T-helper 1 cell treated with Interleukin-12 subunit alpha and Interleukin-12 subunit beta and Interleukin-4 antibody, amounts not matched to agents 30 μg/mL and 1 μg/mL, for 36 hours (primary cell): ENCODE measurements at regions not wholly inside any gene's neighbourhood (a gene's known extent, or its start where the extent isn't known, plus 50 kb on each side); places are given as distances from the start of the nearest gene placed in this dataset.

Source experiments
- H3K27ac Mint-ChIP-seq: one replicate; pipeline ENCODE4 v1.8.0; 2021; ENCODE audit warnings: mild to moderate bottlenecking, mixed read lengths
- H3K27me3 Mint-ChIP-seq: one replicate; pipeline ENCODE4 v1.8.0; 2021; ENCODE audit warnings: low read depth, mixed read lengths
- H3K36me3 Mint-ChIP-seq: one replicate; pipeline ENCODE4 v1.8.0; 2021; ENCODE audit warnings: low read depth, mixed read lengths
- H3K4me1 Mint-ChIP-seq: one replicate; pipeline ENCODE4 v1.8.0; 2021; ENCODE audit warnings: low read depth, mixed read lengths
- H3K4me3 Mint-ChIP-seq: one replicate; pipeline ENCODE4 v1.8.0; 2021; ENCODE audit warnings: mild to moderate bottlenecking, moderate library complexity, mixed read lengths
- H3K9me3 Mint-ChIP-seq: one replicate; pipeline ENCODE4 v1.8.0; 2021; ENCODE audit warnings: mixed read lengths

DNA sequence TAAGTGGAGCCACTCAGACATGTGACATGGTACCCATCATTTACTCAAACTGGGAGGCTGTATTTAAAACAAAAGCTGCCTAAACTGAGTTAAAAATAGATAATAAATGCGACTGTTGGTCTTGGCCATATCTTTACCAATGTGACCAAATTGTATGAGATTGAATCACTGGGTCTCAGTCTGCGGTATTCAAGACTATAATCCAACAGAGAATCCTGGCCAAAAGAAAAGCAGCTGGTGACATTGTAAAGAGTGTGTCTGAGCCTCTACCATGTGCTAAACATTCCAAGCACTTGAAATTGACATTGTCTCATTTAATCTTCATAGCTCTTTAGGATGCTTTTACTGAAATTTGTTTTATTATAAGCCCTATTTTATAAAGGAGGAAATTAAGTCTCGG is 282.6 kb downstream of the ZNF608 start:
- no peaks in the 10 kb centered on the region for H3K4me1 Mint-ChIP-seq
- H3K4me3 Mint-ChIP-seq, result no peak overlapping the region
- no peaks in the 10 kb centered on the region for H3K36me3 Mint-ChIP-seq
- no peak overlapping the region for H3K27ac Mint-ChIP-seq
- peaks cover 8% of the 10 kb centered on the region for H3K9me3 Mint-ChIP-seq
- no peaks in the 10 kb centered on the region for H3K27me3 Mint-ChIP-seq

DNA sequence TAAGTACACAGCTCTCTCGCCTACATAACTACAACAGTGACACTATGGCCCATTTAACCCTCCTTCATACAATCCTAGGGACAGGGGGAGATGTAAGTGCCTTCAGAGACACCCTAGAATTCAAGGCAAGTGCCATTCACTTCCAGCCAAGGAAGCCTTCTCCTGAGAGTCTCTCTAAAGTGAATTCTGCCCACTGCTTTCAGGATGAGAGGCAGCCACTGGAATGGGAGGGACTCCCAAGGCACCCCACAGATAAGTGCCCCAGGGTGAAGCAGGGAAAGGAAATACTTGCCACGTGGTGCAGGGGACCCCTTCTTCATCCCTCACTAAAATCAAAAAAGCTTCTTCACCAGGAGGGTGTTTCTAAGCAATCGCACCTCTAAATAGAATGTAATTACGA is 283.7 kb downstream of the ZNF608 start:
- Mint-ChIP-seq H3K36me3 (no peaks in the 10 kb centered on the region), H3K4me3 (no peak overlapping the region), H3K4me1 (no peaks in the 10 kb centered on the region), H3K27me3 (no peaks in the 10 kb centered on the region), H3K27ac (no peak overlapping the region), H3K9me3 (peaks cover 8% of the 10 kb centered on the region)

DNA sequence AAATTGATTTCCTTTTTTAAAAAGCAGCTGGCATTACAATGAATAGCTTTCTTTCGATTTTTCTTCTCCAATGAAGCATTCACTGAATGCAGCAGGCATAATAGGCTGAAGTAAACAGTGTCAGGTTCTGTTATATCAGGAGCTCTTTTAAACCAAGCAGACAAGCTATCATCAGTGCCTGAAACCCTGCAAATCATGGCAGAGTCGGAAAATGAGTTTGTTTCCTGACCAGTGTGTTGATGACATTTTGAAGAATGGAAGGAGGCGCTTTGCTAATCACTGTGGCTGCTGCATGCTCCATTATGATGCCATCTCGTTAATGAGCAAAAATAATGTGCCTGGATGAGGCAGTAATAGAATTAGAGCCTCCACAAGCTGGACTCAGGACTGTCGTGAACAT is 284.5 kb downstream of the ZNF608 start:
- no peaks in the 10 kb centered on the region for H3K36me3 Mint-ChIP-seq
- H3K27me3 Mint-ChIP-seq, result no peaks in the 10 kb centered on the region
- no peaks in the 10 kb centered on the region for H3K4me1 Mint-ChIP-seq
- H3K9me3 Mint-ChIP-seq, result peaks cover 8% of the 10 kb centered on the region
- H3K27ac Mint-ChIP-seq, result no peak overlapping the region
- H3K4me3 Mint-ChIP-seq, result no peak overlapping the region

DNA sequence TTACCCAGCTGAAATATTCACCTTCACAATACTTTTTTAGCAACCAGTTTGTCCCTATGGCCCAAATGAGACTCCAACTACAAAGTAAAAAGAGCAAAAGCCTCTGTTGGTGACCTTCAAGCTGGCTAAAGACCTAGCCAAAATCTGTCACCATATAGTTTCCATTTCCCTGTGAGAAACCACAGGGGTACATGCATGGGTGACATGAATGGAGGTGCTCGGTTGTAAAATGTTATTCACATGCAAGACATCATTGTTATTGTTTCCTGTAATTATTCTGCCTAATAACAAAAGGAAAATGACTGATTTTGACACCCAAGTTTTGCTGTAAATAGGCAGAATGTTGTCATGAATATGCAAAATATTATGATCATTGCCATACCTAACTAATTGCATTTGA is 285.3 kb downstream of the ZNF608 start:
- H3K4me3 Mint-ChIP-seq, result no peak overlapping the region
- peaks cover 8% of the 10 kb centered on the region for H3K9me3 Mint-ChIP-seq
- no peaks in the 10 kb centered on the region for H3K36me3 Mint-ChIP-seq
- no peaks in the 10 kb centered on the region for H3K4me1 Mint-ChIP-seq
- H3K27ac Mint-ChIP-seq, result no peak overlapping the region
- H3K27me3 Mint-ChIP-seq, result no peaks in the 10 kb centered on the region

DNA sequence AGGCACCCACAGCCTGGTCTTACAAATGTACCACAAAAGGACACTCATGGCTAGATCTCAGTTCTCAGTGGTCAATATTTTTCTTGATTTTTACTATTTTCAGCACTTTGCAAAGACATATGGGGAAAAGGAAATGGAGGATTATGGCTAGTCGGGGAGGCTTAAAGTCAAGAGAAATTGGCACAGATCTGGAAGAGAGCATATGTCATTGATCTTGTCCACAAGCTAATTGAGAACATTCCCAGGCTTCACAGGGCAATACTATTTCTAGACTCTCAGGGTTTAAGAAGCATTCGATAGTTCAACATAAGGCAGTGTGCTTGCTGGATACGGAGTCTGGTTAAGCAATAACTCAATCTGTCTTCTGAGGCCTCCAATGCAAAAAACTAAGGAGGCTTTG is 285.8 kb downstream of the ZNF608 start:
- no peaks in the 10 kb centered on the region for H3K4me1 Mint-ChIP-seq

DNA sequence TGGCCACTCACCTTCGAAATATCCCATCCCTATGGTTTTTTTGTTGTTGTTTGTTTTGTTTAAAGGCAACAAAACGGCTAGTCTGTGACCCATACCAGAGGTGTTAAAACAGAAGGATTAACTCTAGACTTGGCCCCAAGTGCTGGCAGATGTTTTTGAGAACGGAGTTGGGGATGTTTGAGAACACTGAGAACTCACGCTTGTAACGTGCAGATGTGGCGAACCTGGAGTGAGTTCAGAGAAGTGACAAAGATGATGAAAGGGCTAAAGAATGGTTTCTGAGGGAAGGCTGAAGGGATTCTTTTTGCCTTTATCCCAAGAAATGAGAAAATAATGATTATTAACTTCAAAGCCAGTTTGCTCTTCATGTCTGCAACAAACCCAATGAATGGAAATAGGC is 286.5 kb downstream of the ZNF608 start:
- no peak overlapping the region for H3K27ac Mint-ChIP-seq
- no peak overlapping the region for H3K4me3 Mint-ChIP-seq
- peaks cover 8% of the 10 kb centered on the region for H3K9me3 Mint-ChIP-seq
- no peaks in the 10 kb centered on the region for H3K27me3 Mint-ChIP-seq
- no peaks in the 10 kb centered on the region for H3K4me1 Mint-ChIP-seq
- no peaks in the 10 kb centered on the region for H3K36me3 Mint-ChIP-seq

More for the DNA sequence above, 285.8 kb downstream of the ZNF608 start:
- no peaks in the 10 kb centered on the region for H3K27me3 Mint-ChIP-seq
- H3K27ac Mint-ChIP-seq, result no peak overlapping the region
- H3K4me3 Mint-ChIP-seq, result no peak overlapping the region
- H3K9me3 Mint-ChIP-seq, result peaks cover 8% of the 10 kb centered on the region
- H3K36me3 Mint-ChIP-seq, result no peaks in the 10 kb centered on the region

DNA sequence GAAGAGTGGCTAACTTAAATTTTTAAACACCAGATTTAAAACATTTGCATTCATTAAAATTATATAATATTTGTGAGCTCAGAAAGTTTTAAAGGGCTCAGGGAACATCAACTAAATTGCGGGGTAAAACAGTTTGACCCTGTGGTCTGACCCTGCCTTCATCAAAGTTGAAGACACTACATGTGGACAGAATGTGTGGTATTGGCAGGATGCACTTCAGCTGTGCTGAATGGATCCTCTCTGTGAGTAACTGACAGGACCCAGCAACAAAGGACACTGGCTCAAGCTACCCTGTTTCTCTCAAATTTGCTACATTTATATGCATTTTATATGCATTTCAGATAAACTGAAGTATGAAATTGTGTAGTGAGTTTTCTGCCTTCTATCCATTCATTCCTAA is 288.5 kb downstream of the ZNF608 start:
- H3K4me3 Mint-ChIP-seq, result no peak overlapping the region
- H3K9me3 Mint-ChIP-seq, result peaks cover 8% of the 10 kb centered on the region
- no peaks in the 10 kb centered on the region for H3K36me3 Mint-ChIP-seq

DNA sequence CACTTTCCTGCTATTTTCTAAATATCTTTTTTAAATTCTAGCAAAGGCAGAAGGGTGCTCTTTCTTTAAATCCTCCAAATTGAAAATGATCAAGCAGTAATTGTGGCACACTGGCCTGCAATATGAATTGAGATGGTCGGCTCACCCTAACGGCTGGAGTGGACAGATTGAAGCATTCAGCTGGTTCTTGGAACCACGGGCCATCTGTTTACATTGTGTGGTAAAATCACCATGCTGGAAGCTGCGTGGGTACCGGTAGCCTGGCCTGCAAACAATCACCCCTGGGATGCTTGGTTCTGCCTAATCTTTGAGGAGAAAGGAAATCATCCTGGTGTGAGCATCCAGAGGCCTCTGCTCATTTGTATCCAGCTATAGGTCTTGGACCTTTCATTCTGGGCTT is 289.3 kb downstream of the ZNF608 start:
- no peak overlapping the region for H3K4me3 Mint-ChIP-seq
- peaks cover 8% of the 10 kb centered on the region for H3K9me3 Mint-ChIP-seq
- H3K27me3 Mint-ChIP-seq, result no peaks in the 10 kb centered on the region
- H3K27ac Mint-ChIP-seq, result no peak overlapping the region
- no peaks in the 10 kb centered on the region for H3K4me1 Mint-ChIP-seq
- H3K36me3 Mint-ChIP-seq, result no peaks in the 10 kb centered on the region

More for the DNA sequence above, 288.5 kb downstream of the ZNF608 start:
- H3K27me3 Mint-ChIP-seq, result no peaks in the 10 kb centered on the region
- H3K27ac Mint-ChIP-seq, result no peak overlapping the region
- no peaks in the 10 kb centered on the region for H3K4me1 Mint-ChIP-seq

DNA sequence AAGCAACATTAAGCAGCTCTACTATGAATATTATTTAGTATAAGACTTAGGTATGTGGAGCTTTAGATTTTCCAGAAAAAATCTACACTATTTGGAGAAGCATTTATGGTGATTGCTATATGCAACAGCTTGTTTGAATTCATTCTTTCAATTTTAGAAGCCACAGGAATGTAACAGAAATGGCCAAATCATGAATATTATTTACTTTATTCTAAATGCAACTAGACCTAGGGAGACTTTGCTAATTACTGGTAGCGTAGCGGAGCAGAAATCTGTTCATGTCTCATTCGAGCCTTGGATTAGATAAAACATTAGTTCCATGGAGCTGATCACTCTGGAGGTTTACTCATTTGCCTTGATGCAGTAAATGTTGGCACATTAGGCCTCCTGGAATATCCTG is 290.2 kb downstream of the ZNF608 start:
- Mint-ChIP-seq H3K4me1 (no peaks in the 10 kb centered on the region), H3K27ac (no peak overlapping the region), H3K4me3 (no peak overlapping the region), H3K27me3 (no peaks in the 10 kb centered on the region), H3K9me3 (peaks cover 8% of the 10 kb centered on the region), H3K36me3 (no peaks in the 10 kb centered on the region)

DNA sequence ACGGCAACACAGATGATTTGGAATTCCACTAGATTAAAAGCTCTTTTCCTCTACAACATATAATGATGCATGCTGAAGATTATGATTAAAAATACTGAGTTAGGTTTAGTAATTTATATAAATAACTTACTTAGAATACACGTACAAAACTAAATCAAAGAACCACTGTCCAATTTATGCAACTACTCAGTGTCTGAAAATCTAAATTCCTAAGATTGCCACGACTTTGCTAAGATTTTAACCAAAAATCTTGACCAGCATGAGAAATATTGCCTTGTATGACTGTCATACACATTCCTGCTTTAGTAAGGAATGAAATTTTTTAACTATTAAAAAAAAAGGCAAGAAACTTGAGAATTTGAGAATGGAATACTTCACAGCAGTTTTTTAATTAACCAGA is 292.4 kb downstream of the ZNF608 start:
- Mint-ChIP-seq H3K4me1 (no peaks in the 10 kb centered on the region), H3K27ac (no peak overlapping the region), H3K36me3 (no peaks in the 10 kb centered on the region), H3K4me3 (no peak overlapping the region), H3K27me3 (no peaks in the 10 kb centered on the region), H3K9me3 (no peaks in the 10 kb centered on the region)

DNA sequence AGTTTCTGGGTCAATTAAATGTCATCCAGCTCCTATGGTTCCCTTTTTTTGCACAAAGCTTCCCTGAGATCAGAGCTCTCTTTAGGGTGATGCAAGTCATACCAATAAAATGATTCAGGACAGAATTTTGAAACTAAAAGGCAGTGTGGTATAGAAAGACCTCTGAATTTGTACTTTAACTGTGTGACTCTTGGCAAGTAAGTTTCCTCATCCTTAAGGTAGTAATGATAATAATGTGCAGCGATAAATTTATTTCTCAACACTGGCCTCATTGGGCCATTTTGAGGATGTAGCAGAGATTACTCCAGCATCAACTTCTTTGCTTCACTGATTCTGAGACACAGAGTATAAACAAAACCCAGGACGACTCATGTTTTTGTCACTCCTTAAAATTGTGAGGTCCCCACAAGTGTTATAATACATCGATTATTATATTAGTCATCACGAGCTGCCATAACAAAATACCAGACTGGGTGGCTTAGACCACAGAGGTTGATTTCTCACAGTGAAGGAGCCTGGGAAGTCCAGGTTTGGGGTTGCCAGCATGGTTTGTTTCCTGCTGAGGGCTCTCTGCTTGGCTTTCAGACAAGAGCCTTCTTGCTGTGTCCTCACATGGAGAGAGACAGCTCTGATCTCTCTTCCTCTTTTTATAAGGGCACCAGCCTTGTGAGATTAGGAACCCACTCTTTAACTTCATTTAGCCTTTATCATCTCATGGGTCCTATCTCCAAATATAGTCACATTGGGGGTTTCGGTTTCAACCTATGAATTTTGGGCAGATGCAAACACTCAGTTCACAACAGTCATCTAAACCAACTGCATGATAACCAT is 293.0 kb downstream of the ZNF608 start:
- no peak overlapping the region for H3K4me3 Mint-ChIP-seq
- no peak overlapping the region for H3K27ac Mint-ChIP-seq
- no peaks in the 10 kb centered on the region for H3K9me3 Mint-ChIP-seq
- H3K36me3 Mint-ChIP-seq, result no peaks in the 10 kb centered on the region
- no peaks in the 10 kb centered on the region for H3K27me3 Mint-ChIP-seq
- H3K4me1 Mint-ChIP-seq, result no peaks in the 10 kb centered on the region

DNA sequence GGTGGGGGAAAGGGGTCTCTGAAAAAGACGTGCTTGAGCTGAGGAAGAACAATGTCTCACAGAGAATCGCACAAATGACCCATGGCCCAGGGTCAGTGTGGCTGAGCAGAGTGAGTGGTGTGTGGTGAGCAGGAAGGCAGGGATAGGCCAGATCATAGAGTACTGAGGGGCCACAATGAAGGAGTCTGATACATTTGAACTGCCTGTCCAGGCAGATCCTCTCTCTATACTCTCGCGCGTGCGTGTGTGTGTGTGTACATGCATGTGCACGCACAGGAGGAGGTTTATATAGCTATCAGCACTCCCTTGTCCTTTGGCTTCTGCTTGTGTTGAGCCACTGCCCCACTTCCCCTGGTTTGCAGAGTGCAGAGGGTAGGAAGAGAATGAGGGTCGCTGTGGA is 294.0 kb downstream of the ZNF608 start:
- Mint-ChIP-seq H3K4me1 (no peaks in the 10 kb centered on the region), H3K36me3 (no peaks in the 10 kb centered on the region), H3K27ac (no peak overlapping the region)

DNA sequence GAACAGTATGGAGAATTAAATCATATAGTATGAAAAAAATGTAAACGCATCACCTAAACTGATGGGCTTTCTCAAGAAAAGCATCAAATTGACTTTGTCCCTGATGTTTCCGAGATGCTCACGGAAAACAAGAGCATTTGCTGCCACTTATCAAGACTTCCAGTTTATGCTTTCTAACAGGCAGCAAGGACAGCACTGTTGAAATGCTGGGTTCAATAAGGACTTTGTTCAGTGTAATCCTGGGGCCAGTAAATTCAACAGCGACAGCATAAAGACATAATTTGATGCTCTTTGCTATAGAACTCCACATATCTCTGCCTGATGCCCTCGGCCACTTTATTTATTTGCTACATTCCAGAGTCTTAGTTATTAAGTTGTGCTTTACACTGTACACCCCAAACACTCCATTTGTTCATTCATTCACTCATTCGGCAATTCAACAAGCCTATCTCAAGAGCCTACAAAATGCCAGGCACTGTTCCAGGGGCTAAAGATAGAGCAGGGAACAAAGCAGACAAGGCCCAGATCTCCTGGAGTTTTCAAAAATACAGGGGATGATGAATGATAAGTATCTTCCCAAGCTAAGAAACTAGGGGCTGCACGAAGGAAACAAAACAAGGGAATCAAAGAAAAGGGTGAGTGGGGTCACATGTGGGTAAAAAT is 294.6 kb downstream of the ZNF608 start:
- H3K4me3 Mint-ChIP-seq, result no peak overlapping the region
- no peaks in the 10 kb centered on the region for H3K4me1 Mint-ChIP-seq
- H3K27me3 Mint-ChIP-seq, result no peaks in the 10 kb centered on the region
- no peak overlapping the region for H3K27ac Mint-ChIP-seq
- no peaks in the 10 kb centered on the region for H3K9me3 Mint-ChIP-seq
- no peaks in the 10 kb centered on the region for H3K36me3 Mint-ChIP-seq

More for the DNA sequence above, 294.0 kb downstream of the ZNF608 start:
- H3K9me3 Mint-ChIP-seq, result no peaks in the 10 kb centered on the region
- H3K27me3 Mint-ChIP-seq, result no peaks in the 10 kb centered on the region
- H3K4me3 Mint-ChIP-seq, result no peak overlapping the region

DNA sequence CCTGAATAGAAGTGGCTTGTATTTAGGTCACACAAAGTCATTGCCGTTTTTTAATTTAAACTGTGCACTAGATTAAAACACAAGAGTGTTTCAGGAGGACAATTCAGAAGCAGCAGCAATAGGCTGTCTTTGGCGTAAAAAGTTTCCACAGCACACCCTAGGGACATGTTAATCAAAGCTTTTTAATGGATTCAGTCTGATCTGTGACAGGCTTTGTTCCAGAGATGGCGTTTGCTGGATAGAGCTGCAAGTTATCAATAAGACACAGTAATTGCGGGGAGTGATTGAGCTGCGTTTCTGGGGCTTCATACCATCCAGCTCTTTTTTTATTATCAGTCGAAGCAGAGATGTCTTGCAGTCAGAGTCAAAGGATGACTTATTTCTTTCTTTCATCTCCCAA is 300.3 kb downstream of the ZNF608 start:
- Mint-ChIP-seq H3K27me3 (no peaks in the 10 kb centered on the region), H3K9me3 (no peaks in the 10 kb centered on the region), H3K4me1 (no peaks in the 10 kb centered on the region), H3K36me3 (no peaks in the 10 kb centered on the region), H3K27ac (no peak overlapping the region), H3K4me3 (no peak overlapping the region)

DNA sequence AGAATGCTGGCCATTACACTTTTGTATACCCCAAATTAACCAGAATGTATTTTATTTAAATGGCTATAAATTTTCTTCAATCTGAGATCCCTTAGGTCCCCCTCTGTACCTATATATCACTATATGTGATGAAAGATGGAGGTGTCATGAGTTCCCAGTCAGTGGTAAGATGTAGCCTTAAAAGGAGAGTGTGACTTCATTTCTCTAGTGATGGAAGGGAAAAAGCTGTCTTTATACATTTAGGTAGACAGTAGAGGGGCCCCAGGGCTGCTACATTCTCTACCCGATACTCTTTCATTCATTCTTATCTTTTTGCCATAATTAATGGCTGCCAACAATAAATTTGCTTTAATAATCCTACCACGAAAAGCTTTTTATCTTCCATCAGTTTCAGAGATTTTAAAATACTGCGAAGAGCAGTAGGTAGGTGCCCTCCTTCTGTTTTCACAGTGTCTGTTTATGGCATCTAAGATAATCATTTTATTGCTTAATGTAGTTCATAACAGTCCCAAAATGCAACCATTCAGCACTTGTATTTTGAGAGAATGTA is 301.3 kb downstream of the ZNF608 start:
- no peak overlapping the region for H3K27ac Mint-ChIP-seq
- no peaks in the 10 kb centered on the region for H3K4me1 Mint-ChIP-seq
- H3K36me3 Mint-ChIP-seq, result no peaks in the 10 kb centered on the region

More for the DNA sequence above, 301.3 kb downstream of the ZNF608 start:
- Mint-ChIP-seq H3K4me3 (no peak overlapping the region), H3K27me3 (no peaks in the 10 kb centered on the region), H3K9me3 (no peaks in the 10 kb centered on the region)
